ENCODE measurements at regions not wholly inside any gene's neighbourhood (a gene's known extent, or its start where the extent isn't known, plus 50 kb on each side); places are given as distances from the start of the nearest gene placed in this dataset.
"Not testable (repeated sequence)": the region's sequence is repeated elsewhere in the genome, so short reads cannot be mapped to it uniquely, and the experiment has no call there.

DNA sequence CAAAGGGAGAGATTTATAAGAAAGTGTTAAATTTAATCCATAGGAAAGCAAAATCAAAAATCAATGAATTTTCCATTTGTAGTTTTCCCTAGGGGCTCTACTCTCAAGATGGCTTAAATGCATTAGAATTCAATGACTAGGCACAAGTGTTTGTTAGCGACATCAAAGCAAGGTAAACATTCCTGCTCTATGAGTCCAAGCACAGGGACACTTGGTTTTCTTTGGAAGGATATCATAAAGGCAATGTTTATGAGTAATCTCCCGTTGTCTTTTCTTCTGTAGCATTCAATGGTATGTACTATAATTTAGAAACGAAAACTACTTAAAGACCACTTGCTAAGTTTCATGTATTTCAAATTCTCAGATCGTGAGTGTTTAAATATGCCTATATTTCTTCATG lies 54.8 kb upstream of the ZNF717 start:
- not testable (repeated sequence) for DNase-seq

DNA sequence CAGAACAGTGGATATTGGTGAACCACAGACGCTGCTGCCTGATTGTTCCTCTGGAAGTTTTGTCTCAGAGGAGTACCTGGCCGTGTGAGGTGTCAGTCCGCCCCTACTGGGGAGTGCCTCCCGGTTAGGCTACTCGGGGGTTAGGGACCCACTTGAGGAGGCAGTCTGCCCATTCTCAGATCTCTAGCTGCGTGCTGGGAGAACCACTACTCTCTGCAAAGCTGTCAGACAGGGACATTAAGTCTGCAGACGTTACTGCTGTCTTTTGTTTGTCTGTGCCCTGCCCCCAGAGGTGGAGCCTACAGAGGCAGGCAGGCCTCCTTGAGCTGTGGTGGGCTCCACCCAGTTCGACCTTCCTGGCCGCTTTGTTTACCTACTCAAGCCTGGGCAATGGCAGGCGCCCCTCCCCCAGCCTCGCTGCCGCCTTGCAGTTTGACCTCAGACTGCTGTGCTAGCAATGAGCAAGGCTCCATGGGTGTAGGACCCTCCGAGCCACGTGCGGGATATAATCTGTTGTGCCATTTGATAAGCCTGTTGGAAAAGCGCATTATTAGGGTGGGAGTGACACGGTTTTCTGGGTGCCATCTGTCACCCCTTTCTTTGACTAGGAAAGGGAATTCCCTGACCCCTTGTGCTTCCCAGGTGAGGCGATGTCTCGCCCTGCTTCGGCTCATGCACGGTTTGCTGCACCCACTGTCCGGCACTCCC lies 65.1 kb upstream of the ZNF717 start:
- peak; percentile 12 for DNase-seq

DNA sequence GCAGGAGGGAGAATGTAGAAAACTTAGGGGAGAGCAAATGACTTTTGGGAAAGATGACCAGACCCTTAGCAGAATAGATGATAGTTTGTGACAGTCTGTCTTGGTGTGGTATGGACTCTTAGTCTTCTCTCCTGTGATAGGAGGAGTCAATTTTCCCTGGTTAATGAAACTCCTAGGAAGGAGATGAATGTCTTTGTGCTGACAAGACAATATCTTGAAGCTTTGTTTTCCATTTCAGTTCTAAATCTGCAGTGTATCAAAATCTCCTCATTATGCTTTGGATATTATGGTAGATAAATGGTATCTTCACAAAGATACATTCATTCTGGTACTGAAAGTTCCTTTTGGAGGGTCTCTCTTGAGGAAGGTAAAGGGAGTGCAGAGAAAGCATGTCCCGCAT lies 77.8 kb upstream of the ZNF717 start:
- DNase-seq = no peak

DNA sequence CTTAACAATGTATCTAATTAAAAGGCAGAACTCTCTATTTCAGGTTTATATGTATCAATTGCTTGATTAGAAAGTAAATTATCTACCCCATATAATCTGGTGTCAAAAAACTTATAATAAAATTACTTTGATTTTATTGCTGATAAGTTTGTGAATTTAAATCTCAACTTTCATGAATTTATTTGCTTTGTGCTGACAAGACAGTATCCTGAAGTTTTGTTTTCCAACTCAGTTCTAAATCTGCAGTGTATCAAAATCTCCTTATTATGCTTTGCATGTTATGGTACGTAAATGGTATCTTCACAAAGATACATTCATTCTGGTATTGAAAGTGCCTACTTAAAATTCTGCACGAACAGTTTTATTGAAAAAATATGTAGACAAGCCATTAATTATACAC lies 78.5 kb upstream of the ZNF717 start:
- DNase-seq = no peak

DNA sequence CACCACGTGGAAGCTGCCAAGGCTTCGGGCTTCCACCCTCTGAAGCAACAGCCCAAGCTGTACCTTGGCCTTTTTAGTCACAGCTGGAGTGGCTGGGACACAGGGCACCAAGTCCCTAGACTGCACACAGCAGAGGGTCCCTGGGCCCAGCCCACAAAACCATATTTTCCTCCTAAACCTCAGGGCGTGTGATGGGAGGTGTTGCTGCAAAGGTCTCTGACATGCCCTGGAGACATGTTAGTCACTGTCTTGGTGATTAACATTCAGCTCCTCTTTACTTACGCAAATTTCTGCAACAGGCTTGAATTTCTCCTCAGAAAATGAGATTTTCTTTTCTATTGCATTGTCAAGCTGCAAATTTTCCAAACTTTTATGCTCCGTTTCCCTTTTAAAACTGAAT lies 98.4 kb upstream of the ZNF717 start:
- not testable (repeated sequence) for DNase-seq

DNA sequence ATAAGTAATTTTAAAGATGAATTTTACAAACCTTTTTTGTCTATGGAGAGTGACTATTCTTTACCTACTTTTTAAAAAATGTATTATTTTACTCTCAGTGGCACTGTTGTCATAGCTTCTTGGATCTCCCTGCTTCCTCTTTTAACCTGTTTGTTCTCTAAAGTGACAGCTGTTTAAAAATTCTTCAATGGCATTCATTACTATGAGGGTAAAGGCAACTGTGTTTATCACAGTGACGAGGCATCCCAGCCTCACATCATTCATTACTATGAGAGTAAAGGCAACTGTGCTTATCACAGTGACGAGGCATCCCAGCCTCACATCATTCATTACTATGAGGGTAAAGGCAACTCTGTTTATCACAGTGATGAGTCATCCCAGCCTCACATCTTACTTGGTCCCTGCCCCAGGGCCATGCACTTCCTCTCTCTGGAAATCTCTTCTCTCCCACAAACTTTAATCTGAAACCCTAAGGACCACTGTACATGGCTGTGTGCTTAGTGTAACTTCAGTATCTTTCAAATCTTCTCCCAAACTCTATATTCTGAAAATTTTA lies 101.7 kb upstream of the ZNF717 start:
- no peak for DNase-seq

DNA sequence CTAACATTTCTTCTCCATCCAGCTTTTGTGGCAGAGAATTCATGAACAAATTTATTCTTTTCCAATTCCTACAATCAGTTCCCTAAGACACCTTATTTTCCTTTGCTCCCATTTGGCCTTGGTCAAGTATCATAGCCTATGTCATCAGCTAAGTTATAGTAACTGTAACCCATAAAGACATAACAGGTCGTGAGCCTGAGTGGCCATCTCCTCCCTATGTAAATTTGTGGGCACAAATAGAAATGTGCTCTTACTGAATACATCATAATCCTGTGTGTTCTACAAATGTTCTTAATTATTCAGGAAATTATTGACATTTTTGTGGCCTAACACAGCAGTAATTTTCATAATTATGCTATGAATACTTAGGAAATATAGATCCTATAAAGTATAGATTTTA lies 108.9 kb upstream of the ZNF717 start:
- DNase-seq = no peak

DNA sequence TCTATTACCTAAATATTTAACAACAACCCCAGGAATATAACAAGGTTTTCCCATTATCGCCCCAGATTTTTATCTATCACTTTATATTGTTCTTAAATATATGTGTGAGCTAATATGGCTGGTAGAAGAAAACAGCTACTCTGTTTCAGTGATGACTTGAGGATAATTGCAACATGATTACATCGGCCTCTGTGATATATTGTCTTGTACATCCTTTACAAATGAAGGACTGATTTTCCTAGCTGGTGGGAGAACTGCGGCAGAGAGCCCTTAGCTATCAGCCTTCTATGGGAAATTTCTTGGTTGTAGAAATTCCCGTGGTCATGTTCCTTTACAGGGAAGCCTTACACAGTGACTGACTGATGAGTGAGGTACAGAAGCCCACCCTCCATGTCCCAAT lies 110.9 kb upstream of the ZNF717 start:
- DNase-seq = no peak

DNA sequence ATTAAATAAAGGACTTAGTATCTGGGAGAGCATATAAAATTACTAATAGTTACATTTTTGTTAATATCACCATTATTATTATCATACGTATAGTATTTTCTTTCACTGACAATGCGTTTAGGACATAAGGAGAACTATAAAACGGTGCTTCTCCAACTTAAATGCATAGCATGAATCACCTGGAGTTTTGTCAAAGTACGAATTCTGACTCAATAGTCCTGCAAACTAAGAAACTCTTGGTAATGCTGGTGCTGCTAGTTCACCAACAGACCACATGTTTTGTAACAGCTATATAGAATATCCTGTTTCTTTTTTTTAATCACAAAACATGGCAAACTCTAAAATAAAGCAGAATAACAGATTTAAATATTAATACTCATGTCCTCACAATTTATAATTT lies 116.1 kb upstream of the ZNF717 start:
- not testable (repeated sequence) for DNase-seq

DNA sequence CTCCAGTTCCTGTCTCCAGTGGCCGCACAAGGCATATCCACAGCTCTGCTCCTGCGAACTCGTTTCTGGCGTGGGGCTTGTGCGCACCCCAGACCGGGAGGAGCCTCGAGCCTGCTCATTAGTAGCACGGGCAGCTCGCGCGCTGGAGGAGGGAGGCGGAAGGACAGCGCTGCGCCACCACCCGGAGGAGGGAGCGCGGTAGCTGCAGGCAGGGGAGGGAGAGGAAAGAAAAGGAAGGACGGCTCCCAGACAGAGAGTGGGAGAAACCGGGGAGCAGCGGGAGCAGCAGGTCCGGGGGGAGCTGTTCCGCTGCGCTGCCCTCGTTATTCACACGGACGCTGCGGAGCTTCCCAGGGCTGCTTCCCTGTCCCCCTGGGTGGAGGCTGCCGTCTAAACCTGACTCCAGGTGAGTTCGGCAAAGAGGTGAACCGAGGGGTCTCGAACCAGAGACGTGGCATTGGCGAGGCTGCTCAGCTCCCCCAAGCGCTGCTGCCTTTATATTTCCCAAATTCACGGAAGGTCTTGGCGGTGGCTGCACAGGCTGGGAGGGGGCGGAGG lies 121.3 kb upstream of the ZNF717 start:
- DNase-seq = peak; percentile 68

DNA sequence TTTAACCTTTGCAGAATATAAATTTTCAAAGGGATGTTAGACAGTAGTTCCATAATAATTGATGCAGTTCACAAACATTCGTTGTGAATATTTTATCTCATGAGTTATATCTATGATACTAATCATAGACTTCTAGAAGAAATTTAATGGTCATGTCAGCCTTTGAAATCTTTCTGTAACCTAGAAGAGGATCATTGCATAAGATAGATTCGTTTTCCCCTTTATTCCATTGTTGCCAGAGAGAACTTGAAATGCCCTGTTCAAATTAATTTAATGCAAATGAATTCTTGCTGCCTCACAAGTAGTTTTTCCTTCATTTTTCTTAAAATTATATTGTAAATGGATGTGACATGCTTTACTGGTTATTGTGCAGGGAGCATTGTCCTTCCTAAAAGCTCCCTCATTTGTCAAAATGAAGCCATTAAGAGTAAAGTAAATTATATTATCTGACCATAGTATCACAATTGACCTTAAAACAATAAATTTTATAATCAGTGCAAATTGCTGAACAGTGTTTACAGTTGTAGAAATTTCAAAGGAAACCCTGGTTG lies 128.5 kb upstream of the ZNF717 start:
- no peak for DNase-seq

DNA sequence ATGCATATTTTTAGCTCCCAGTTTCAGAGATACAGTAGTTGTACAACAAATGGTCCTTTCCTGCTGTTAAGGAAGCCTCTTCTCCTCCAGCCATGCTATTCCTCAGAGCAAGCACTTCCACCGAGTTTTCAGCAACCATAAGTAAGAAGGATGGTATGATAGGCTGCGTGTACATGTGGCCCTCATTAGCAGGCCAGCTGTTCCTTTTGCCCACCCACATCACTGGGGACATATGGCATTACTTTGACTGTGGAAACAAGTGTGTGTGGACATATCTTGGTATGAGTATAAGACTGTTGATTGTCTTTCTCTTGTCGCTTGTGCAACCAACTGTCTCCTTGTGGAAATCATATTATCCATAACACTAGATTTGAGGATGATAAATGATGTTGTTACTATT lies 129.4 kb upstream of the ZNF717 start:
- peak; percentile 7 for DNase-seq

DNA sequence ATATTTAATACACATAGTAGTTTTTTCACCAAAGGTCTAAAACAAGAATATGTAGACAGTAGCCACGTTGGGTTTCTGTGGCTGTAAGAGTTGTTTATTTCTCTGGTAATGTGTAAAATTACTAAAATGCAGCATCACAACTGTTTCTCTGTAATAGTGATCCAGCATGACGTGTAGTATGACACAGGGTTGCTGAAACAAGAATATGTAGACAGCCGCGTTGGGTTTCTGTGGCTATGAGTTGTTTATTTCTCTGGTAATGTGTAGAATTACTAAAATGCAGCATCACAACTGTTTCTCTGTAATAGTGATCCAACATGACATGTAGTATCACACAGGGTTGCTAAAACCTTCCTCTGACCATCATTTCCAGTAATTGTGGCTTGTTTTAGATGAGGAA lies 153.6 kb upstream of the ZNF717 start:
- no peak for DNase-seq

DNA sequence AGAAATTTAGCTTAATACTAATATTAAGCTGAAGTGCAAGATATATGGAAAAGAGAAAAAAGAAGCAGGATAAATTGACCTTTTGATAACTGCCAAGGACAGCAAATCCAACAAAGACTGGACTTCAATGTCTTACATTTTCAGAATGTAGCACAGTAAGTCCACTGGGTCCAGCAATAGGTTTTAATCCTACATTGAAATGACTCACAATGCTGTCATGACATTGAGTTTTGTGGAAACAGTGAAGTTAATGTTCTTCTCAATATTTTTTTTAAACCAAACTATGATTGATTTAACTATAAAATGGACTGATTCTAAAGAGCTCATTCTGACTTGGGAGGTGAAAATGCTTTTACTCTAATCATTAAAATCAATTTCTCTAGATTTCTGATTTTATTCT lies 166.6 kb upstream of the ZNF717 start:
- DNase-seq = no peak

DNA sequence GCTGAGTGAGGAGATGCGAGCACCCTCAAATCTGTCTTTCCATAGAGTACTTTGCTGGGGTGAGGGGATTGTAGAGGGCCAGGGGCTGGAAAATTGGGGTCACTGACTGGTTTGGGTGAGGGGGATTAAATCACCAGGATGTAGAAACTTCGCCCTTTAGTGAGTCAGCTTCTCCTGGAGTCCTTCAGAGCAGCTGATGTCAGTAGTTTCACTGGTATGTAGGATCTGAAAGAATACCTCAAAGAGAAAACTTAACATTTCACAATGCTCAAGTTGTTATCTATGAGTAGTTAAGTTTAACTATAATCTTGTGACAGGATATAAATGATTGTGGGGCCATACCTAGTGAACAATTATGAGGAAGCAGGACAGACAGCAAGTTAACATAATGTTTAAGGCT lies 174.7 kb upstream of the ZNF717 start:
- not testable (repeated sequence) for DNase-seq

DNA sequence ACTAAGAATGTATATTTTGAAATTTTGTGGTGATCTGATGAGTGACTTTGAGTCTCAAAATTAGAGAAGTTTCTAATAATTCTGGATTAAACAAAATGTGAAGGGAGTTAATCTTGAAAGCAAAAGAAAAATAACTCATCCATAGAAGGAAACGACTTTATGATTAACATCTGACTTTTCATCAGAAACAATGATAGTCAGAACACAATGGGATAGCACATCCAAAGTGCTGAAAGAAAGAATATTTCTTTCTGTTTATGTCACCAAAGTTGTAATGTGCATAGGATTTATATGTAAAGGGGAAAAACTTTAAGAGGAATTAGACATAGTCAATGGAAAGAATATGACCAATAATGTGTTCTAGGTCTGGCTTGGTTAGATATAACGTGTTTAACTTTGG lies 176.7 kb upstream of the ZNF717 start:
- DNase-seq = not testable (repeated sequence)

DNA sequence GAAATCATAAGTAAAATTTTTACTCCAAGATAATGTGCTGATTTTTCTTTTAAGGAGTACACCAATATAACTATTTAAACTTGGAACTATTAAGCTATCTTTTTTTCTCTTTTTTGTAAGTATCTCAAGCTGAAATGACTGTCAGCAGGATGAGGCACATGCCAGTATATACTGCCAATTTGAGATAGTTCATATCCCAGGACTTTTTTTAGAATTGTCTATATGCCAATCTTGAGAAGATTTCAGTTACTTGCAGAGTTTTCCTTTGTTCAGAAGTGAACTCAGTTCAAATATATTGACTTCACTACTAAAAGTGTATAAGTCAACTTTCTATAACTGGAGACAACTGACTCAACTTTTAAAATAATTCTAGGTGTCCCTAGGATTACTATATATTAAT lies 181.7 kb upstream of the ZNF717 start:
- DNase-seq = no peak

DNA sequence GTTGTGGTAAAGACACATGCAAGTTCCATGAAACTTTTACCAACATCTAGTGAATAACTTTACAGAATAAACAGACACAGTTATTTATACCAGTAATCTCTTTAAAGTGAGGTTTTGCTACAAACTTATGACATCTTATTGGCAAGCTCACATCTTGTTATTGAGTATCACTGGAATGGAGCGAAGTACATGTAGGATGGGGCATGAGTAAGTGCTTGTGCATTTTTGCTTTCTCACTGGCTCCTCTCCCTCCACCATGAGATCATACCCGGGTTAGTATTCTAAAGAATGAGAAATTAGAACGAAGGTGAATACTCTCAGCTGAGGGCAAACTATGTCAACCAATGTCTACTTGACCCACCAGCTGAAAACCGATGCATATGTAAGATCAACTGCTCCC lies 193.3 kb upstream of the ZNF717 start:
- no peak for DNase-seq

DNA sequence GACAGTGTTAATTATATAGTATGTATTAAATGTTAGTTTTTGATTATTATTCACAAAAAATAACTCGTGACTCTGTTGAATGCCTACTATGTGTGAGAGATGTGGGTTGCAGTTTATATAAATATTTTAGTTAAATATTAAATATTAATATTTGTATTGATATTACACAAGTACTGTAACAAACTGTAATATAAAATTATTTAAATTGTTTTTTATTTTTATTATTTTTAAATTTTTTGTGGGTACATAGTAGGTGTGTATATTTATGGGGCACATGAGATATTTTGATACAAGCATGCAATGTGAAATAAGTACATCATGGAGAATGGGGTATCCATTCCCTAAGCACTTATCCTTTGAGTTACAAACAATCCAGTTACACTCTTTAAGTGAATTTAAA lies 196.1 kb upstream of the ZNF717 start:
- DNase-seq = no peak

DNA sequence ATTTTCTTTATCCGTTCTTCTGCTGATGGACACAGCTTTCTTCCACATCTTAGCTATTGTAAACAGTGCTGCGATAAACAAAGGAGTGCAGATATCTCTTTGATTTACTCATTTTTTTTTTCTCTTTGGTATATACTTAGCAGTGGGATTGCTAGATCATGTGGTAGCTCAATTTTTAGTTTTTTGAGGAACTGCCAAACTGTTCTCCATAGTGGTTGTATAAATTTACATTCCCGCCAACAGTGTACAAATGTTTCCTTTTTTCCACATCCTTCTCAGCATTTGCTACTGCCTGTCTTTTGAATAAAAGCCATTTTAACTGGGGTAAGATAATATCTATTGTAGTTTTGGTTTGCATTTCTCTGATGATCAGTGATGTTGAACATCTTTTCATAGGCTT lies 196.8 kb upstream of the ZNF717 start:
- no peak for DNase-seq

DNA sequence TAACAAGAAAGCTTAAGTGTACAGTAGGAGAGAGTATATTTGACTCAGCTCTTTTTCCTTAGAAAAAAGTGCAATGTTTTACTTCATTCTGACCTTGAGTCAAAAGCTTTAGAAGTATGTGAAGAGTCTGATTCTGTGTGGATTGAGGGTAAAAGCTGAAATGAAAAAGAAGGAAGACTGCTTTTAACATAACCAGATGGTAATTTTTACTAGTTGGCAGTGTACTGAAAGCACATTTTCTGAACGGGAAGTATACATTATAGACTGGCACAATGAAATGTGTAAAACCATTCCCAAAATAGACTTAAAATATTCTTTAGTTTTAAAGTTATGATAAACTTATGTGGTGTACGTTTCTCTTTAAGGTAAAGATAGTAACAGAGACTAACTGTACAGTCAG lies 197.8 kb upstream of the ZNF717 start:
- no peak for DNase-seq

DNA sequence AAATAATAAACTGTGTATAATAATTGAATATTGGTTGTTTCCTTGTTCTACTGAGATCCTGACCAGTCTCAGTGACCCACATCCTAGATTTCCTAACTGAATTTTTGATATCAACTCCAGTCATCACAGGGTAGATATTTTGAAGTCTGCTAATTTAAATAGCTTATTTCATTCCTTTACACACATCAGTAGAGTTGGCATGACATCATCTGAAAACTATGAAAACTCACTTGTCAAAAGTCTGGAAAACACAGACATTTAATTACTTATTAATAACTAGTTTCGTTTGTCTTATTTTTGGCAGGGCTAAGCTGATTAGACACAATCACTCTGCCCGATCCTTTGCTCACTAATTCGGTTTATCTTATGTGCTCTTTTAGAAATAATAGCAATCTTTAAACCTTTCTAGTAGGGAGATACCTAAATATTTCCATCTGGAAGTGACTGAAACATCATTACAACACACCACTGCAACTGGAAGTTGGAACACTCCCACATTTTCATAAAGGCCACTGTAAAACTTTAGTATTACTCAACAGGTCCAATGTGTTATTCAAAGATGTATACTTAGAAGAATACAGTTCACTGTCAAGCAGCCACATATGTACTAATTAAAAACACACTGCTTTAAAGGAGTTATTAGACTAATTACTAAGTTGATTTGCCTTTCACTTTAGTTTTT lies 198.4 kb upstream of the ZNF717 start:
- peak; percentile 3 for DNase-seq

DNA sequence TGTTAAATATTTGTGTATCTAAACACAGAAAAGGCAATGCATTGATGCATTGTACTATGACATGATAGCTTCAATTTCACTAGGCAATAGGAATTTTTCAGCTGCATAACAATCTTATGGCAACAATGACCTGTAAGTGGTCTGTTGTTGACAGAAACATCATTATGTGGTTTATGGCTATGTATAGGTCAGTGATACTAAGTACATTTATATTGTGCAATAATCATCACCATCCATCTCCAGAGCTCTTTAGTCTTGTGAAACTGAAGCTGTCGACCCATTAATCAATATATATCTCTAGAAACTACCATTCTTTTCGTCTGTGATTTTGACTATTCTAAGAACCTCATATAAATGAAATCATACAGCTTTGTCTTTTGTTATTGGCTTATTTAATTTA lies 200.1 kb upstream of the ZNF717 start:
- no peak for DNase-seq

DNA sequence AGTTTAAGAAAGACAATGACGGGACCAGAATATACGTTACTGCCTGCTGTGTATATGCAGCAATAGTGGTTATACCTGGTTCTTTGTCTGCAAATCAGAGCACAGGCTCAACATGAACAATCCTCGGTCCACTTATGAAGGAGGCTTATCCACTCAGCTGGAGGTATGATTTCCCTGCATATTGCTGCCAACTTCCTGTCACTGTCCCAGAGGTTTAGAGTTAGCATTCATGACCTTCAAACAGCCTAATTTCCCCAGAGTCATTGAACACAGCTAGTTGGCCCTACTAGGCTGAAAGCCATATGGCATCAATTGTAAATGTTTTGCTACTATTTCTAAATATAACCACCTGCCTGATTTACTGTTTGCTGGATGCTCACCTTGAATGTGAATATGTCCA lies 224.9 kb upstream of the ZNF717 start:
- DNase-seq = no peak

Data from NCI-H82 (cell line).